ENCODE measurements at regions not wholly inside any gene's neighbourhood (a gene's known extent, or its start where the extent isn't known, plus 50 kb on each side); places are given as distances from the start of the nearest gene placed in this dataset.
A peak's percentile ranks its signal among the peaks of the same experiment; 100 is the strongest.

GRCh38 chr20:57965441-57965840 lies 255.6 kb upstream of the PMEPA1 start:
- no peak overlapping the region for H3K9ac ChIP-seq (ENCODE audit: low read length in 3 of 3)
- H3K9me3 ChIP-seq (ENCODE audit: control insufficient read depth in 2 of 3, insufficient read depth in 1 of 3, low read length in 3 of 3), result no peaks in the 10 kb centered on the region
- H3K4me3 ChIP-seq (ENCODE audit: low read length in 3 of 3), result no peak overlapping the region
- H3K4me1 ChIP-seq (ENCODE audit: control insufficient read depth in 2 of 3, insufficient read depth in 2 of 3, low read depth in 1 of 3, low read length in 3 of 3), result no peaks in the 10 kb centered on the region
- no peak for FAIRE-seq
- H3K27ac ChIP-seq (ENCODE audit: low read depth in 2 of 2, low read length in 2 of 2), result no peak overlapping the region
- no peak for DNase-seq
- intact Hi-C loops (cut with DNase I), result no loop called here
- H3K27me3 ChIP-seq (ENCODE audit: control insufficient read depth, insufficient read depth, low read length), result no peaks in the 10 kb centered on the region
- no peaks in the 10 kb centered on the region for H3K36me3 ChIP-seq (ENCODE audit: control insufficient read depth in 2 of 3, insufficient read depth in 3 of 3, low read length in 3 of 3)
- TF ChIP-seq CTCF (IDR thresholded peaks at IDR 0.05; ENCODE audit: borderline replicate concordance, extremely low read depth, insufficient read depth), result no peak

- H3K4me3 ChIP-seq (ENCODE audit: low read length in 3 of 3), result no peak overlapping the region
- DNase-seq (peak in 1 of 5 donors; percentile 29), FAIRE-seq (no peak)
- H3K27ac ChIP-seq (ENCODE audit: low read depth in 2 of 2, low read length in 2 of 2), result no peak overlapping the region
- no peaks in the 10 kb centered on the region for H3K4me1 ChIP-seq (ENCODE audit: control insufficient read depth in 2 of 3, insufficient read depth in 2 of 3, low read depth in 1 of 3, low read length in 3 of 3)
- intact Hi-C loops (cut with DNase I), result no loop called here
- H3K9ac ChIP-seq (ENCODE audit: low read length in 3 of 3), result no peak overlapping the region
- H3K9me3 ChIP-seq (ENCODE audit: control insufficient read depth in 2 of 3, insufficient read depth in 1 of 3, low read length in 3 of 3), result no peaks in the 10 kb centered on the region
- no peaks in the 10 kb centered on the region for H3K27me3 ChIP-seq (ENCODE audit: control insufficient read depth, insufficient read depth, low read length)
- H3K36me3 ChIP-seq (ENCODE audit: control insufficient read depth in 2 of 3, insufficient read depth in 3 of 3, low read length in 3 of 3), result no peaks in the 10 kb centered on the region
- TF ChIP-seq CTCF (IDR thresholded peaks at IDR 0.05; ENCODE audit: borderline replicate concordance, extremely low read depth, insufficient read depth), result no peak
These were observed 254.4 kb upstream of the PMEPA1 start for GRCh38 chr20:57964011-57964862.

- no peaks in the 10 kb centered on the region for H3K9me3 ChIP-seq (ENCODE audit: control insufficient read depth in 2 of 3, insufficient read depth in 1 of 3, low read length in 3 of 3)
- intact Hi-C loops (cut with DNase I), result no loop called here
- no peaks in the 10 kb centered on the region for H3K27me3 ChIP-seq (ENCODE audit: control insufficient read depth, insufficient read depth, low read length)
- TF ChIP-seq CTCF (IDR thresholded peaks at IDR 0.05; ENCODE audit: borderline replicate concordance, extremely low read depth, insufficient read depth), result no peak
- no peak for DNase-seq
- FAIRE-seq, result no peak
- H3K27ac ChIP-seq (ENCODE audit: low read depth in 2 of 2, low read length in 2 of 2), result no peak overlapping the region
- H3K4me3 ChIP-seq (ENCODE audit: low read length in 3 of 3), result no peak overlapping the region
- H3K9ac ChIP-seq (ENCODE audit: low read length in 3 of 3), result no peak overlapping the region
- no peaks in the 10 kb centered on the region for H3K4me1 ChIP-seq (ENCODE audit: control insufficient read depth in 2 of 3, insufficient read depth in 2 of 3, low read depth in 1 of 3, low read length in 3 of 3)
- no peaks in the 10 kb centered on the region for H3K36me3 ChIP-seq (ENCODE audit: control insufficient read depth in 2 of 3, insufficient read depth in 3 of 3, low read length in 3 of 3)
These were observed 251.2 kb upstream of the PMEPA1 start for GRCh38 chr20:57960803-57961575.

Data from kidney (tissue), 13 donors.